SU-DHL-6 (cell line): ENCODE measurements at regions not wholly inside any gene's neighbourhood (a gene's known extent, or its start where the extent isn't known, plus 50 kb on each side); places are given as distances from the start of the nearest gene placed in this dataset.
"Not testable (repeated sequence)": the region's sequence is repeated elsewhere in the genome, so short reads cannot be mapped to it uniquely, and the experiment has no call there.

ENCODE experiments used
- H2AFZ ChIP-seq: fragments of 200-600 bp; sonication (generic); 2 replicates; pipeline ENCODE4 v1.6.1; 2014; ENCODE audit warnings: low read depth, mild to moderate bottlenecking, moderate library complexity, mixed read lengths, antibody characterized with exemption, low read length; ENCODE audit not compliant: severe bottlenecking
- H3F3A ChIP-seq: fragments of 200-600 bp; shearing (Covaris generic); 2 replicates; pipeline ENCODE4 v1.6.0; 2016; ENCODE audit warnings: antibody characterized with exemption, mild to moderate bottlenecking; ENCODE audit not compliant: insufficient read depth
- H3K27ac ChIP-seq: fragments of 200-600 bp; sonication (generic); 2 replicates; pipeline ENCODE4 v1.5.1; 2016; ENCODE audit warnings: low read depth, mild to moderate bottlenecking, low read length, moderate library complexity, mixed read lengths
- H3K27me3 ChIP-seq: fragments of 200-600 bp; sonication (generic), shearing (Covaris generic); 2 replicates; pipeline ENCODE4 v1.6.0; 2014; ENCODE audit warnings: mild to moderate bottlenecking, low read length
- H3K36me3 ChIP-seq: fragments of 200-600 bp; sonication (generic); 2 replicates; pipeline ENCODE4 v1.6.1; 2014; ENCODE audit warnings: mild to moderate bottlenecking, low read length, mixed read lengths
- H3K4me2 ChIP-seq: fragments of 300-600, 200-600 bp; shearing (Covaris generic), sonication (generic); 2 replicates; pipeline ENCODE4 v1.6.0; 2014; ENCODE audit warnings: low read length, low read depth, mild to moderate bottlenecking; ENCODE audit not compliant: poor library complexity, severe bottlenecking
- H3K4me3 ChIP-seq: fragments of 200-600 bp; sonication (generic); 2 replicates; pipeline ENCODE4 v1.5.1; 2014; ENCODE audit warnings: antibody characterized with exemption, low read length, mild to moderate bottlenecking, mixed read lengths; ENCODE audit not compliant: insufficient read depth, poor library complexity, severe bottlenecking
- H3K79me2 ChIP-seq: fragments of 200-600 bp; sonication (generic); 2 replicates; pipeline ENCODE4 v1.6.1; 2014; ENCODE audit warnings: mild to moderate bottlenecking, low read length, moderate library complexity; ENCODE audit not compliant: insufficient read depth
- H3K9ac ChIP-seq: fragments of 200-600 bp; sonication (generic); 2 replicates; pipeline ENCODE4 v1.7.0; 2014; ENCODE audit warnings: mild to moderate bottlenecking, low read length
- H3K9me2 ChIP-seq: fragments of 200-600 bp; sonication (generic); replicated peaks from 2 replicates; pipeline ENCODE4 v1.6.1; 2014; ENCODE audit warnings: low read length; ENCODE audit not compliant: insufficient read depth
- H3K9me3 ChIP-seq: fragments of 200-600 bp; sonication (generic); 2 replicates; pipeline ENCODE4 v1.6.1; 2014; ENCODE audit warnings: low read length, mixed read lengths; ENCODE audit not compliant: insufficient read depth
- H4K20me1 ChIP-seq: fragments of 200-600 bp; sonication (generic); 2 replicates; pipeline ENCODE4 v1.6.1; 2014; ENCODE audit warnings: low read depth, mild to moderate bottlenecking, antibody characterized with exemption, low read length, moderate library complexity, mixed read lengths
- EZH2phosphoT487 ChIP-seq: fragments of 200-600 bp; sonication (generic), shearing (Covaris generic); conservative IDR thresholded peaks from 2 replicates; pipeline ENCODE4 v1.6.1; 2018; ENCODE audit warnings: mild to moderate bottlenecking, antibody characterized with exemption, low read length, moderate library complexity, mixed read lengths
- TF ChIP-seq, protein P1 (sequence below): fragments of 200-600 bp; sonication (generic); IDR thresholded peaks from one replicate; pipeline ENCODE4 v1.5.1; 2017; ENCODE audit warnings: antibody characterized with exemption, mild to moderate bottlenecking, low read length, moderate library complexity; ENCODE audit not compliant: insufficient read depth, poor library complexity, severe bottlenecking

- Histone ChIP-seq H3K9ac (no peak overlapping the region), H3K4me2 (no peak overlapping the region), H3K27ac (no peak overlapping the region), H3K36me3 (no peaks in the 10 kb centered on the region), H3K27me3 (no peaks in the 10 kb centered on the region), H2AFZ (no peak overlapping the region), H3K4me3 (no peak overlapping the region), H3K9me3 (peaks cover 22% of the 10 kb centered on the region; the same call in 1 of the 2 replicates), H3F3A (no peaks in the 10 kb centered on the region), H3K9me2 (no peaks in the 10 kb centered on the region), H3K79me2 (no peaks in the 10 kb centered on the region), H4K20me1 (no peaks in the 10 kb centered on the region)
- TF ChIP-seq, protein P1, sequence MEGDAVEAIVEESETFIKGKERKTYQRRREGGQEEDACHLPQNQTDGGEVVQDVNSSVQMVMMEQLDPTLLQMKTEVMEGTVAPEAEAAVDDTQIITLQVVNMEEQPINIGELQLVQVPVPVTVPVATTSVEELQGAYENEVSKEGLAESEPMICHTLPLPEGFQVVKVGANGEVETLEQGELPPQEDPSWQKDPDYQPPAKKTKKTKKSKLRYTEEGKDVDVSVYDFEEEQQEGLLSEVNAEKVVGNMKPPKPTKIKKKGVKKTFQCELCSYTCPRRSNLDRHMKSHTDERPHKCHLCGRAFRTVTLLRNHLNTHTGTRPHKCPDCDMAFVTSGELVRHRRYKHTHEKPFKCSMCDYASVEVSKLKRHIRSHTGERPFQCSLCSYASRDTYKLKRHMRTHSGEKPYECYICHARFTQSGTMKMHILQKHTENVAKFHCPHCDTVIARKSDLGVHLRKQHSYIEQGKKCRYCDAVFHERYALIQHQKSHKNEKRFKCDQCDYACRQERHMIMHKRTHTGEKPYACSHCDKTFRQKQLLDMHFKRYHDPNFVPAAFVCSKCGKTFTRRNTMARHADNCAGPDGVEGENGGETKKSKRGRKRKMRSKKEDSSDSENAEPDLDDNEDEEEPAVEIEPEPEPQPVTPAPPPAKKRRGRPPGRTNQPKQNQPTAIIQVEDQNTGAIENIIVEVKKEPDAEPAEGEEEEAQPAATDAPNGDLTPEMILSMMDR = no peak
- no peak for TF ChIP-seq EZH2phosphoT487
These were observed 1131.8 kb downstream of the PCDH7 start for GRCh38 chr4:31851946-31852345.

GRCh38 chr4:31877429-31877828 lies 1157.3 kb downstream of the PCDH7 start:
- H3K27ac ChIP-seq = no peak overlapping the region
- H3K9me3 ChIP-seq = no peaks in the 10 kb centered on the region
- no peaks in the 10 kb centered on the region for H3F3A ChIP-seq
- TF ChIP-seq, protein P1 = no peak
- TF ChIP-seq EZH2phosphoT487 = no peak
- no peaks in the 10 kb centered on the region for H4K20me1 ChIP-seq
- H3K27me3 ChIP-seq = no peaks in the 10 kb centered on the region
- no peak overlapping the region for H3K9ac ChIP-seq
- no peaks in the 10 kb centered on the region for H3K9me2 ChIP-seq
- no peaks in the 10 kb centered on the region for H3K79me2 ChIP-seq
- no peak overlapping the region for H2AFZ ChIP-seq
- H3K36me3 ChIP-seq = no peaks in the 10 kb centered on the region
- no peak overlapping the region for H3K4me3 ChIP-seq
- H3K4me2 ChIP-seq = no peak overlapping the region

GRCh38 chr4:31880837-31881236 lies 1160.7 kb downstream of the PCDH7 start:
- H4K20me1 ChIP-seq, H3K36me3 ChIP-seq, H3K79me2 ChIP-seq, H3K9me3 ChIP-seq, H3K4me2 ChIP-seq, H3K27me3 ChIP-seq, H3K4me3 ChIP-seq, H3K27ac ChIP-seq, H3K9ac ChIP-seq, H2AFZ ChIP-seq, H3F3A ChIP-seq, H3K9me2 ChIP-seq: not testable (repeated sequence)

- no peaks in the 10 kb centered on the region for H3K27me3 ChIP-seq
- H2AFZ ChIP-seq = peak overlapping the region; percentile 40
- H3K9ac ChIP-seq = no peak overlapping the region
- no peaks in the 10 kb centered on the region for H3K9me2 ChIP-seq
- H3K4me2 ChIP-seq = no peak overlapping the region
- H4K20me1 ChIP-seq = no peaks in the 10 kb centered on the region
- H3K4me3 ChIP-seq = no peak overlapping the region
- TF ChIP-seq EZH2phosphoT487 = no peak
- TF ChIP-seq, protein P1 = no peak
- no peaks in the 10 kb centered on the region for H3K9me3 ChIP-seq
- H3K27ac ChIP-seq = no peak overlapping the region
- no peaks in the 10 kb centered on the region for H3K79me2 ChIP-seq
- H3K36me3 ChIP-seq = no peaks in the 10 kb centered on the region
- no peaks in the 10 kb centered on the region for H3F3A ChIP-seq
These were observed 1176.2 kb downstream of the PCDH7 start for GRCh38 chr4:31896349-31896748.
